ENCODE measurements at regions not wholly inside any gene's neighbourhood (a gene's known extent, or its start where the extent isn't known, plus 50 kb on each side); places are given as distances from the start of the nearest gene placed in this dataset.

DNA sequence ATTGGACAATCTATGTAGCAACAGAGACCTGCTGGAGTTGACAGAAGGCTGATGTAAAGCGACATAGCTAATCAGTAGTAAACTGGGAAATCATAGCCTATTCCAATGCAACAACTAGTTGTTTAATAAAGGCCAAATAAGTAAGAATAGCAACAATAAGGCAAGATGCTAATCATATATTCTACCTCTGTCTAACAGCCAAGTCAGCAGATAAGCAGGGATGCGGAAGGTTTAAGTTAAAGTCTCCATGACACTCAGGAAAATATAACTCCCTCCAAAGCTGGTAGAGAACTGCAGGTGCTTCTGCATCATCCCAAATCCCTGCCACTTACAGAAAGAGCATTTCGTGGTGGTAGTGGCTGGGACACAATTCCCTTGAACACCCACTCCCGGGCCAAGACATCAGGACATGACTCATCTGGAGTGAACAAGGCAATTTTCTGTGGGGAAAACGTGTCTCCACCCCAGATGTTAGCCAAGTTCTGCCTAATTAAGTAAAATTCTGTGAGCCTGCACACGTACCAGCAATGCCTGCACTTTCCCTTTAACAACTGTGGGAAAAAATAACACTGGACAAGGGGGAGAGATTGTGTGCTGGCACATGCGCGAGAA lies 413.6 kb upstream of the ID2 start:
- TF ChIP-seq ZNF626 (tag by site-specific recombination; IDR thresholded peaks at IDR 0.05) (no peak), ATF2 (tag by site-specific recombination; IDR thresholded peaks at IDR 0.05; ENCODE audit: low read depth) (no peak), ZNF426 (tag by site-specific recombination; IDR thresholded peaks at IDR 0.05) (no peak), HOXA7 (CRISPR knock-in tag; IDR thresholded peaks at IDR 0.05; ENCODE audit: borderline replicate concordance) (no peak)
- TF ChIP-seq, protein P1, sequence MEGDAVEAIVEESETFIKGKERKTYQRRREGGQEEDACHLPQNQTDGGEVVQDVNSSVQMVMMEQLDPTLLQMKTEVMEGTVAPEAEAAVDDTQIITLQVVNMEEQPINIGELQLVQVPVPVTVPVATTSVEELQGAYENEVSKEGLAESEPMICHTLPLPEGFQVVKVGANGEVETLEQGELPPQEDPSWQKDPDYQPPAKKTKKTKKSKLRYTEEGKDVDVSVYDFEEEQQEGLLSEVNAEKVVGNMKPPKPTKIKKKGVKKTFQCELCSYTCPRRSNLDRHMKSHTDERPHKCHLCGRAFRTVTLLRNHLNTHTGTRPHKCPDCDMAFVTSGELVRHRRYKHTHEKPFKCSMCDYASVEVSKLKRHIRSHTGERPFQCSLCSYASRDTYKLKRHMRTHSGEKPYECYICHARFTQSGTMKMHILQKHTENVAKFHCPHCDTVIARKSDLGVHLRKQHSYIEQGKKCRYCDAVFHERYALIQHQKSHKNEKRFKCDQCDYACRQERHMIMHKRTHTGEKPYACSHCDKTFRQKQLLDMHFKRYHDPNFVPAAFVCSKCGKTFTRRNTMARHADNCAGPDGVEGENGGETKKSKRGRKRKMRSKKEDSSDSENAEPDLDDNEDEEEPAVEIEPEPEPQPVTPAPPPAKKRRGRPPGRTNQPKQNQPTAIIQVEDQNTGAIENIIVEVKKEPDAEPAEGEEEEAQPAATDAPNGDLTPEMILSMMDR (tag by site-specific recombination; IDR thresholded peaks at IDR 0.05), result no peak
- TF ChIP-seq, protein P2, sequence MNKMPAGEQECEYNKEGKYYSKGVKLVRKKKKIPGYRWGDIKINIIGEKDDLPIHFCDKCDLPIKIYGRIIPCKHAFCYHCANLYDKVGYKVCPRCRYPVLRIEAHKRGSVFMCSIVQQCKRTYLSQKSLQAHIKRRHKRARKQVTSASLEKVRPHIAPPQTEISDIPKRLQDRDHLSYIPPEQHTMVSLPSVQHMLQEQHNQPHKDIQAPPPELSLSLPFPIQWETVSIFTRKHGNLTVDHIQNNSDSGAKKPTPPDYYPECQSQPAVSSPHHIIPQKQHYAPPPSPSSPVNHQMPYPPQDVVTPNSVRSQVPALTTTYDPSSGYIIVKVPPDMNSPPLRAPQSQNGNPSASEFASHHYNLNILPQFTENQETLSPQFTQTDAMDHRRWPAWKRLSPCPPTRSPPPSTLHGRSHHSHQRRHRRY (tag by site-specific recombination; IDR thresholded peaks at IDR 0.05), result no peak
